Transverse colon (tissue), 4 donors: ENCODE measurements at regions not wholly inside any gene's neighbourhood (a gene's known extent, or its start where the extent isn't known, plus 50 kb on each side); places are given as distances from the start of the nearest gene placed in this dataset.
"Not testable (repeated sequence)": the region's sequence is repeated elsewhere in the genome, so short reads cannot be mapped to it uniquely, and the experiment has no call there.

ENCODE experiments used
- DNase-seq: peaks from one replicate; pipeline ENCODE4 v3.0.0-alpha.2; 2019
- H3K27ac ChIP-seq, 4 donors: fragments of 200-600 bp; sonication (generic); 2 replicates each; pipeline ENCODE4 v1.5.1; 2016 to 2018; ENCODE audit warnings: inconsistent platforms in 4 of 4
- H3K27me3 ChIP-seq: fragments of 200-600 bp; sonication (generic); 2 replicates; pipeline ENCODE4 v1.5.1; 2017; ENCODE audit warnings: inconsistent platforms
- H3K36me3 ChIP-seq, 4 donors: fragments of 200-600 bp; sonication (generic); 2 replicates each; pipeline ENCODE4 v1.5.1; 2017 to 2019; ENCODE audit warnings: inconsistent platforms in 4 of 4
- H3K4me1 ChIP-seq, 4 donors: fragments of 200-600 bp; sonication (generic); 2 replicates each; pipeline ENCODE4 v1.5.1; 2017 to 2020; ENCODE audit warnings: inconsistent platforms in 4 of 4
- H3K4me3 ChIP-seq, 4 donors: fragments of 200-600 bp; sonication (generic); 1 replicate in 1 of 4; 2 replicates in 3 of 4; pipeline versions ENCODE4 v1.5.1 to v1.6.1; 2017 to 2019; ENCODE audit warnings: inconsistent platforms in 4 of 4
- H3K9me3 ChIP-seq, 2 donors: fragments of 200-600 bp; sonication (generic); 2 replicates each; pipeline ENCODE4 v1.5.1; 2017 to 2019; ENCODE audit warnings: inconsistent platforms in 2 of 2
- CTCF ChIP-seq, 5 experiments: fragments of 200-600 bp in 3 of 5; fragments of 450-650 bp in 2 of 5; sonication (generic) in 3 of 5; IDR thresholded peaks; 1 replicate in 2 of 5; 2 replicates in 3 of 5; pipeline ENCODE4 v1.5.1; 2016 to 2017; ENCODE audit warnings: antibody characterized with exemption in 5 of 5, inconsistent platforms in 3 of 5, mild to moderate bottlenecking in 2 of 5, moderate library complexity in 1 of 5
- EP300 ChIP-seq: sonication (generic); formaldehyde crosslinking; IDR thresholded peaks from one replicate; pipeline ENCODE4 v1.6.1; 2017; ENCODE audit warnings: antibody characterized with exemption, low read depth
- POLR2A ChIP-seq: fragments of 450-650 bp; IDR thresholded peaks from one replicate; pipeline ENCODE4 v1.6.1; 2016; ENCODE audit warnings: antibody characterized with exemption, mild to moderate bottlenecking, moderate library complexity
- POLR2AphosphoS5 ChIP-seq, 3 donors: sonication (generic); formaldehyde crosslinking; IDR thresholded peaks; one replicate each; pipeline ENCODE4 v1.6.1; 2016; ENCODE audit warnings: antibody characterized with exemption in 3 of 3
- WGBS, 2 donors: methylation state at CpG; one replicate each; pipeline ENCODE4 v1.1.5; 2018; ENCODE audit warnings: low coverage in 1 of 2; 5-methylcytosine and 5-hydroxymethylcytosine counted together
- in situ Hi-C, 4 donors: fragments of 200-750 bp; cut with MboI; loops; one replicate each; pipeline versions ENCODE4 v1.15.0 to v1.15.1; 2017; ENCODE audit warnings: low sequenced_read_pairs in 3 of 4, low pct_ligation_motif_present in 1 of 4, low pct_unique_long_range_greater_than_20kb in 1 of 4
- intact Hi-C: fragments of 100-400 bp; cut with DNase I; formaldehyde crosslinking; loops from one replicate; pipeline ENCODE4 v1.15.1; 2023; ENCODE audit warnings: low total_unique reads

- in situ Hi-C loops = no loop called here
- H3K4me3 ChIP-seq = no peak overlapping the region
- no peaks in the 10 kb centered on the region for H3K9me3 ChIP-seq
- no peak for DNase-seq
- H3K27me3 ChIP-seq = no peaks in the 10 kb centered on the region
- no peak overlapping the region for H3K27ac ChIP-seq
- H3K36me3 ChIP-seq = no peaks in the 10 kb centered on the region
- intact Hi-C loops = no loop called here
- H3K4me1 ChIP-seq = no peaks in the 10 kb centered on the region
- 81% methylated on average over 5 of the region's 5 CpGs; no CpG with 5 or more reads in 1 of the 2 donors for WGBS, 2 donors
- TF ChIP-seq POLR2AphosphoS5 (IDR thresholded peaks at IDR 0.05) (no peak), CTCF (IDR thresholded peaks at IDR 0.05) (no peak), POLR2A (no peak), EP300 (no peak)
Measured at GRCh38 chr7:131640686-131641085, 84.3 kb upstream of the PODXL start.

- H3K36me3 ChIP-seq = no peaks in the 10 kb centered on the region
- TF ChIP-seq POLR2A (no peak), EP300 (no peak), CTCF (IDR thresholded peaks at IDR 0.05) (no peak), POLR2AphosphoS5 (IDR thresholded peaks at IDR 0.05) (no peak)
- intact Hi-C loops (no loop called here), in situ Hi-C loops (no loop called here)
- no peak overlapping the region for H3K27ac ChIP-seq
- no peaks in the 10 kb centered on the region for H3K4me1 ChIP-seq
- H3K9me3 ChIP-seq = no peaks in the 10 kb centered on the region
- H3K4me3 ChIP-seq = no peak overlapping the region
- no peaks in the 10 kb centered on the region for H3K27me3 ChIP-seq
- 76 to 100% methylated on average over 3 to 10 of the region's 10 CpGs for WGBS, 2 donors
- no peak for DNase-seq
Measured at GRCh38 chr7:131638641-131639430, 82.4 kb upstream of the PODXL start.

- WGBS, 2 donors = 72% methylated on average over 4 of the region's 8 CpGs; no CpG with 5 or more reads in 1 of the 2 donors
- Histone ChIP-seq H3K27me3 (no peaks in the 10 kb centered on the region), H3K27ac (no peak overlapping the region), H3K9me3 (no peaks in the 10 kb centered on the region), H3K4me1 (no peaks in the 10 kb centered on the region), H3K4me3 (no peak overlapping the region), H3K36me3 (no peaks in the 10 kb centered on the region)
- TF ChIP-seq POLR2A (no peak), EP300 (no peak), POLR2AphosphoS5 (IDR thresholded peaks at IDR 0.05) (no peak), CTCF (IDR thresholded peaks at IDR 0.05) (no peak)
- in situ Hi-C loops = no loop called here
- DNase-seq = no peak
- intact Hi-C loops = no loop called here
Measured at GRCh38 chr7:131637859-131638258, 81.4 kb upstream of the PODXL start.

- intact Hi-C loops (no loop called here), in situ Hi-C loops (no loop called here)
- no peaks in the 10 kb centered on the region for H3K36me3 ChIP-seq
- no peaks in the 10 kb centered on the region for H3K9me3 ChIP-seq
- H3K4me1 ChIP-seq = no peaks in the 10 kb centered on the region
- TF ChIP-seq EP300 = no peak
- TF ChIP-seq POLR2A = no peak
- TF ChIP-seq CTCF (IDR thresholded peaks at IDR 0.05) = no peak
- no peak for TF ChIP-seq POLR2AphosphoS5 (IDR thresholded peaks at IDR 0.05)
- DNase-seq = no peak
- 85 to 90% methylated on average over 4 to 12 of the region's 13 CpGs for WGBS, 2 donors
- H3K4me3 ChIP-seq = no peak overlapping the region
- no peak overlapping the region for H3K27ac ChIP-seq
- no peaks in the 10 kb centered on the region for H3K27me3 ChIP-seq
Measured at GRCh38 chr7:131636092-131636491, 79.7 kb upstream of the PODXL start.

GRCh38 chr7:131634197-131634596 lies 77.8 kb upstream of the PODXL start:
- H3K27ac ChIP-seq, DNase-seq, in situ Hi-C loops: not testable (repeated sequence)

More at GRCh38 chr7:131634197-131634596, 77.8 kb upstream of the PODXL start:
- H3K9me3 ChIP-seq, H3K4me1 ChIP-seq, H3K27me3 ChIP-seq, H3K36me3 ChIP-seq, H3K4me3 ChIP-seq, intact Hi-C loops: not testable (repeated sequence)
